CD8-positive, alpha-beta memory T cell (primary cell): ENCODE measurements at regions not wholly inside any gene's neighbourhood (a gene's known extent, or its start where the extent isn't known, plus 50 kb on each side); places are given as distances from the start of the nearest gene placed in this dataset.
"Not testable (repeated sequence)": the region's sequence is repeated elsewhere in the genome, so short reads cannot be mapped to it uniquely, and the experiment has no call there.

ENCODE experiments used
- CTCF ChIA-PET: fragments of 350-600 bp; sonication (Branson Sonifier 250); formaldehyde crosslinking; loops from one replicate; lab custom pipeline; 2021; ENCODE audit warnings: antibody characterized with exemption; lab: Charles Lee
- POLR2A ChIA-PET: fragments of 350-600 bp; sonication (Branson Sonifier 250); formaldehyde crosslinking; loops from one replicate; lab custom pipeline; 2021; ENCODE audit warnings: antibody characterized with exemption; lab: Charles Lee
- DNase-seq, 5 donors: peaks; one replicate each; pipeline versions ENCODE4 v3.0.0 to v3.0.0-alpha.2; 2020 to 2022; ENCODE audit warnings: mixed read lengths in 1 of 5
- H3K27ac ChIP-seq: one replicate; pipeline ENCODE4 v1.7.0; 2013; ENCODE audit warnings: low read depth, mild to moderate bottlenecking, low read length, moderate library complexity
- H3K27me3 ChIP-seq: 2 replicates; pipeline ENCODE4 v1.7.0; 2013; ENCODE audit warnings: low read length, mild to moderate bottlenecking; ENCODE audit not compliant: insufficient read depth, poor library complexity, severe bottlenecking
- H3K36me3 ChIP-seq: 2 replicates; pipeline ENCODE4 v1.7.0; 2013; ENCODE audit warnings: mild to moderate bottlenecking, low read length, moderate library complexity; ENCODE audit not compliant: insufficient read depth
- H3K4me1 ChIP-seq: 2 replicates; pipeline ENCODE4 v1.7.0; 2013; ENCODE audit warnings: mild to moderate bottlenecking, low read length, moderate library complexity; ENCODE audit not compliant: insufficient read depth
- H3K4me3 ChIP-seq: 2 replicates; pipeline ENCODE4 v1.7.0; 2013; ENCODE audit warnings: mild to moderate bottlenecking, low read length
- H3K9me3 ChIP-seq: 2 replicates; pipeline ENCODE4 v1.7.0; 2013; ENCODE audit warnings: mild to moderate bottlenecking, low read length
- H3K27ac Mint-ChIP-seq, 8 donors: one replicate each; pipeline ENCODE4 v1.8.0; 2020 to 2021; ENCODE audit warnings: mixed read lengths in 8 of 8, mild to moderate bottlenecking in 6 of 8, inconsistent platforms in 3 of 8, moderate library complexity in 3 of 8
- H3K27me3 Mint-ChIP-seq, 2 donors: one replicate each; pipeline ENCODE4 v1.8.0; 2020 to 2021; ENCODE audit warnings: mixed read lengths in 2 of 2, mild to moderate bottlenecking in 1 of 2, moderate library complexity in 1 of 2
- H3K36me3 Mint-ChIP-seq, 3 donors: one replicate each; pipeline ENCODE4 v1.8.0; 2020 to 2021; ENCODE audit warnings: mixed read lengths in 3 of 3, inconsistent platforms in 1 of 3, mild to moderate bottlenecking in 1 of 3
- H3K4me1 Mint-ChIP-seq, 3 donors: one replicate each; pipeline ENCODE4 v1.8.0; 2020 to 2021; ENCODE audit warnings: mixed read lengths in 3 of 3, inconsistent platforms in 1 of 3, mild to moderate bottlenecking in 1 of 3
- H3K4me3 Mint-ChIP-seq, 7 donors: one replicate each; pipeline ENCODE4 v1.8.0; 2020 to 2021; ENCODE audit warnings: mixed read lengths in 7 of 7, mild to moderate bottlenecking in 6 of 7, moderate library complexity in 4 of 7, inconsistent platforms in 2 of 7
- H3K9me3 Mint-ChIP-seq, 5 donors: one replicate each; pipeline ENCODE4 v1.8.0; 2020 to 2022; ENCODE audit warnings: mixed read lengths in 5 of 5, mild to moderate bottlenecking in 3 of 5, moderate library complexity in 2 of 5, inconsistent platforms in 1 of 5

GRCh38 chrX:10469-11458, 270.4 kb upstream of the PLCXD1 start:
- H3K4me1 Mint-ChIP-seq, H3K4me1 ChIP-seq, H3K36me3 Mint-ChIP-seq, H3K27ac Mint-ChIP-seq, H3K9me3 ChIP-seq, H3K4me3 ChIP-seq, H3K4me3 Mint-ChIP-seq, H3K9me3 Mint-ChIP-seq, H3K36me3 ChIP-seq, POLR2A ChIA-PET, H3K27ac ChIP-seq, H3K27me3 ChIP-seq, DNase-seq, H3K27me3 Mint-ChIP-seq, CTCF ChIA-PET: not testable (repeated sequence)

GRCh38 chrX:13821-14443, 267.2 kb upstream of the PLCXD1 start:
- H3K27ac Mint-ChIP-seq, H3K27me3 Mint-ChIP-seq, H3K4me3 ChIP-seq, H3K9me3 Mint-ChIP-seq, H3K9me3 ChIP-seq, DNase-seq, CTCF ChIA-PET, H3K27me3 ChIP-seq, H3K4me3 Mint-ChIP-seq, H3K36me3 Mint-ChIP-seq, POLR2A ChIA-PET, H3K27ac ChIP-seq, H3K36me3 ChIP-seq, H3K4me1 Mint-ChIP-seq, H3K4me1 ChIP-seq: not testable (repeated sequence)

- H3K36me3 ChIP-seq, H3K4me3 Mint-ChIP-seq, H3K9me3 Mint-ChIP-seq, CTCF ChIA-PET, H3K4me3 ChIP-seq, H3K27ac ChIP-seq, H3K4me1 ChIP-seq, DNase-seq, H3K27me3 Mint-ChIP-seq, H3K9me3 ChIP-seq, H3K4me1 Mint-ChIP-seq, H3K36me3 Mint-ChIP-seq, POLR2A ChIA-PET, H3K27ac Mint-ChIP-seq, H3K27me3 ChIP-seq: not testable (repeated sequence)
Measured at GRCh38 chrX:14452-14851, 266.7 kb upstream of the PLCXD1 start.

DNA sequence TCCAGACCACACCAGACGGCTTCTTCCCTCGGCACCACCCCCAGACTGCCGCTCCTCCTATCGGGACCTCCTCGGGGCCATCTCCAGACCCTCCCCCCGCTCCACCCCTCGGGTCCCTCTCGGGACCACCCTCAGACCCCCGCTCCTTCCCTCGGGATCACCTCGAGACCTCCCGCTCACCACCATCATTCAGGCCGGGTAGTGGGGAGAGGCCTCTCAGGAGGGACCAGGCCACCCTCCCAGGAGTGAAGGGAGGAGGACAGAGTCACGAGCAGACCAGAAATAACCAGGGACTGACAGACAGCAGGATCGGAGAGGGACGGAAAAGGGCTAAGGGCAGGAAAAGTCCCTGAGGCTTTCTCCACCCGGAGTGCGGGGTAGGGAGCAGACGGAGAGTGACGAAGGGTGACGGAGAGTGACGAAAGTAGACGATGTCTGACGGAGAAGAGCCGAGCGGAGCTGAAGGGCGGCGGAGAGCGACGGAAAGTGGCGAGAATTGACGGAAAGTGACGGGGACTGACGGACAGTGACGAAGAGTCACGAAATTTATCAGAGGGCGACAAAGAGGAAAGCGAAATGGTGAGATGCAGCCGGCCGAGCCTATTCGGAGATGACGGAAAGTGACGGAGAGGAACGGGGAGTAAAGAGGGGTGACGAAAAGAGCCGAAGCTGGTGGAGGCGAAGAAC, 262.3 kb upstream of the PLCXD1 start:
- H3K36me3 ChIP-seq, POLR2A ChIA-PET, H3K27ac Mint-ChIP-seq, H3K4me1 ChIP-seq, H3K27me3 Mint-ChIP-seq, H3K4me1 Mint-ChIP-seq, H3K27ac ChIP-seq, H3K27me3 ChIP-seq, H3K9me3 Mint-ChIP-seq, CTCF ChIA-PET, H3K36me3 Mint-ChIP-seq, H3K9me3 ChIP-seq, H3K4me3 ChIP-seq: not testable (repeated sequence)
- DNase-seq, result peak in 4 of 5 donors; percentile 43 to 76 (median 60)
- peak overlapping the region in 2 of 7 donors; percentile 36 to 63 for H3K4me3 Mint-ChIP-seq

DNA sequence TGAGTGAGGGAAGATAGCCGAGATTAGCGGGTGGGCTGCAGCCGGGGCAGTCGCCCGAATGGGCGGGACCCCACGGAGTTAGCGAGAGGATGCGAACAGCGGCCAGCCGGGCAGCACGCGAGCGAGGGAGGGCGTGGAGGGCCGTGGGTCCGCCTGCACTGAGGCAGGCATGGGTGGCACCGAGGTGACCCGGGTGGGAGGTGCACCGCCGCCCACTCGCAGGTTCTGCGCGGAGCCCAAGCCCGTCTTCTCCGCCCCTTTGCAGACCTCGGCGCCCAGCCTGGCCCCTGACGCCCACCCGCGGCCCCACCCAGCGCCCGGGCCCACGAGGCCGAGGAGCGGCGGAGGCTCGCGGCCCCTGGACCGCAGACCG, 261.7 kb upstream of the PLCXD1 start:
- H3K27ac ChIP-seq, H3K4me3 Mint-ChIP-seq, H3K27me3 ChIP-seq, CTCF ChIA-PET, H3K4me1 ChIP-seq, H3K36me3 ChIP-seq, H3K9me3 Mint-ChIP-seq, H3K4me3 ChIP-seq, H3K27ac Mint-ChIP-seq, H3K27me3 Mint-ChIP-seq, H3K36me3 Mint-ChIP-seq, H3K4me1 Mint-ChIP-seq, H3K9me3 ChIP-seq, POLR2A ChIA-PET: not testable (repeated sequence)
- DNase-seq, result peak in 1 of 5 donors; percentile 4

GRCh38 chrX:19912-20571, 261.1 kb upstream of the PLCXD1 start:
- Histone ChIP-seq H3K27ac (no peak overlapping the region), H3K4me3 (no peak overlapping the region), H3K36me3 (no peaks in the 10 kb centered on the region), H3K4me1 (no peaks in the 10 kb centered on the region), H3K27me3 (no peaks in the 10 kb centered on the region), H3K9me3 (no peaks in the 10 kb centered on the region)
- no peaks in the 10 kb centered on the region for H3K9me3 Mint-ChIP-seq
- DNase-seq, result peak in 2 of 5 donors; percentile 16 to 35
- peak overlapping the region in 5 of 7 donors; percentile 47 to 95 (median 93) for H3K4me3 Mint-ChIP-seq
- peaks cover 0 to 7% (median 0%) of the 10 kb centered on the region in 3 donors for H3K4me1 Mint-ChIP-seq
- CTCF ChIA-PET, result no interaction called here
- peak overlapping the region in 5 of 8 donors; percentile 73 to 99 (median 92) for H3K27ac Mint-ChIP-seq
- POLR2A ChIA-PET, result no interaction called here
- no peaks in the 10 kb centered on the region for H3K27me3 Mint-ChIP-seq
- no peaks in the 10 kb centered on the region for H3K36me3 Mint-ChIP-seq

- H3K4me1 ChIP-seq, CTCF ChIA-PET, H3K27me3 Mint-ChIP-seq, H3K27ac ChIP-seq, H3K9me3 ChIP-seq, H3K4me1 Mint-ChIP-seq, H3K4me3 Mint-ChIP-seq, H3K9me3 Mint-ChIP-seq, DNase-seq, H3K4me3 ChIP-seq, H3K27me3 ChIP-seq, H3K27ac Mint-ChIP-seq, H3K36me3 ChIP-seq, POLR2A ChIA-PET, H3K36me3 Mint-ChIP-seq: not testable (repeated sequence)
Measured at GRCh38 chrX:24139-24538, 257.0 kb upstream of the PLCXD1 start.
